Common myeloid progenitor, CD34-positive (primary cell): ENCODE measurements at regions not wholly inside any gene's neighbourhood (a gene's known extent, or its start where the extent isn't known, plus 50 kb on each side); places are given as distances from the start of the nearest gene placed in this dataset.
"Not testable (repeated sequence)": the region's sequence is repeated elsewhere in the genome, so short reads cannot be mapped to it uniquely, and the experiment has no call there.

Experiments used
- CTCF ChIA-PET: fragments of 350-600 bp; sonication (Branson Sonifier 250); formaldehyde crosslinking; loops from one replicate; lab custom pipeline; 2021; ENCODE audit warnings: antibody characterized with exemption; lab: Charles Lee
- POLR2A ChIA-PET: fragments of 350-600 bp; sonication (Branson Sonifier 250); formaldehyde crosslinking; loops from one replicate; lab custom pipeline; 2021; ENCODE audit warnings: antibody characterized with exemption; lab: Charles Lee
- DNase-seq, 3 donors: peaks; one replicate each; pipeline versions ENCODE4 v3.0.0 to v3.0.0-alpha.2; 2013
- H3K27ac ChIP-seq, 2 experiments: 1 replicate in 1 of 2; 2 replicates in 1 of 2; pipeline ENCODE4 v1.7.0; 2013; ENCODE audit warnings: inconsistent platforms in 2 of 2, low read length in 2 of 2, mild to moderate bottlenecking in 2 of 2, low read depth in 1 of 2, moderate library complexity in 1 of 2; ENCODE audit not compliant: severe bottlenecking in 2 of 2, insufficient read depth in 1 of 2, poor library complexity in 1 of 2
- H3K27me3 ChIP-seq, 5 experiments: replicated peaks in 2 of 5; 1 replicate in 3 of 5; 2 replicates in 2 of 5; pipeline versions ENCODE4 v1.6.1 to v1.7.0; 2013; ENCODE audit warnings: low read length in 4 of 5, mild to moderate bottlenecking in 2 of 5, moderate library complexity in 2 of 5, inconsistent platforms in 1 of 5; ENCODE audit not compliant: insufficient read depth in 5 of 5, control insufficient read depth in 4 of 5
- H3K36me3 ChIP-seq, 4 experiments: 1 replicate in 2 of 4; 2 replicates in 2 of 4; pipeline versions ENCODE4 v1.6.1 to v1.7.0; 2013; ENCODE audit warnings: low read length in 3 of 4, control low read depth in 1 of 4, mild to moderate bottlenecking in 1 of 4; ENCODE audit not compliant: control insufficient read depth in 4 of 4, insufficient read depth in 4 of 4
- H3K4me1 ChIP-seq, 4 experiments: 1 replicate in 3 of 4; 2 replicates in 1 of 4; pipeline versions ENCODE4 v1.6.1 to v1.7.1; 2013; ENCODE audit warnings: low read length in 3 of 4, mild to moderate bottlenecking in 3 of 4, control low read depth in 1 of 4, inconsistent platforms in 1 of 4, moderate library complexity in 1 of 4; ENCODE audit not compliant: control insufficient read depth in 4 of 4, insufficient read depth in 4 of 4; ENCODE audit errors: control extremely low read depth in 1 of 4
- H3K4me3 ChIP-seq, 7 experiments: 1 replicate in 4 of 7; 2 replicates in 3 of 7; pipeline versions ENCODE4 v1.5.1 to v1.7.0; 2013; ENCODE audit warnings: mild to moderate bottlenecking in 7 of 7, low read length in 6 of 7, moderate library complexity in 6 of 7, inconsistent platforms in 2 of 7, low read depth in 2 of 7, control low read depth in 1 of 7; ENCODE audit not compliant: insufficient read depth in 4 of 7, control insufficient read depth in 1 of 7; ENCODE audit errors: extremely low read depth in 1 of 7
- H3K9me3 ChIP-seq, 5 experiments: 1 replicate in 4 of 5; 2 replicates in 1 of 5; pipeline versions ENCODE4 v1.6.1 to v1.7.1; 2013; ENCODE audit warnings: low read length in 4 of 5, mild to moderate bottlenecking in 2 of 5, inconsistent platforms in 1 of 5, low read depth in 1 of 5, moderate library complexity in 1 of 5; ENCODE audit not compliant: control insufficient read depth in 4 of 5, insufficient read depth in 2 of 5; ENCODE audit errors: control extremely low read depth in 1 of 5
- WGBS: methylation state at CpG from one replicate; pipeline ENCODE4 v1.1.5; 2013; ENCODE audit not compliant: insufficient coverage; 5-methylcytosine and 5-hydroxymethylcytosine counted together

DNA sequence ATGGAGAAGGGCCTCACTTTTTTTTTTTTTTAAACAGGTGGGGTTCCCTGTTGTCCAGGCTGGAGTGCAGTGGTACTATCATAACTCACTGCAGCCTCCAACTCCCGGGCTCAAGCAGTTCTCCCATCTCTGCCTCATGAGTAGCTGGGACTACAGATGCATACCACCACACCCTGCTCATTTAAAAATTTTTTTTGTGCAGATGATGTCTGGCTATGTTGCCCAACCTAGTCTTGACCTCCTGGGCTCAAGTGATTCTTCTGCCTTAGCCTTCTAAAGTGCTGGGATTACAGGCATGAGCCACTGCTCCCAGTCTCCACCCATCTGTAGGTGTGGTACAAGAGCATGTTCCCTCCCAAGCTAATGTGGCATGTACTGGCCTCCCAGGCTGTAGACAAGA is 380.6 kb upstream of the AMELY start:
- DNase-seq, result no peak
- no peak overlapping the region for H3K4me3 ChIP-seq
- H3K9me3 ChIP-seq, result no peaks in the 10 kb centered on the region
- no CpG with 5 or more reads among the region's 1 CpG for WGBS
- peaks cover 0 to 2% (median 0%) of the 10 kb centered on the region in 4 experiments for H3K36me3 ChIP-seq
- H3K27me3 ChIP-seq, result no peaks in the 10 kb centered on the region
- H3K4me1 ChIP-seq, result peaks cover 0 to 22% (median 0%) of the 10 kb centered on the region in 4 experiments
- POLR2A ChIA-PET, result no interaction called here
- CTCF ChIA-PET, result no interaction called here
- no peak overlapping the region for H3K27ac ChIP-seq

DNA sequence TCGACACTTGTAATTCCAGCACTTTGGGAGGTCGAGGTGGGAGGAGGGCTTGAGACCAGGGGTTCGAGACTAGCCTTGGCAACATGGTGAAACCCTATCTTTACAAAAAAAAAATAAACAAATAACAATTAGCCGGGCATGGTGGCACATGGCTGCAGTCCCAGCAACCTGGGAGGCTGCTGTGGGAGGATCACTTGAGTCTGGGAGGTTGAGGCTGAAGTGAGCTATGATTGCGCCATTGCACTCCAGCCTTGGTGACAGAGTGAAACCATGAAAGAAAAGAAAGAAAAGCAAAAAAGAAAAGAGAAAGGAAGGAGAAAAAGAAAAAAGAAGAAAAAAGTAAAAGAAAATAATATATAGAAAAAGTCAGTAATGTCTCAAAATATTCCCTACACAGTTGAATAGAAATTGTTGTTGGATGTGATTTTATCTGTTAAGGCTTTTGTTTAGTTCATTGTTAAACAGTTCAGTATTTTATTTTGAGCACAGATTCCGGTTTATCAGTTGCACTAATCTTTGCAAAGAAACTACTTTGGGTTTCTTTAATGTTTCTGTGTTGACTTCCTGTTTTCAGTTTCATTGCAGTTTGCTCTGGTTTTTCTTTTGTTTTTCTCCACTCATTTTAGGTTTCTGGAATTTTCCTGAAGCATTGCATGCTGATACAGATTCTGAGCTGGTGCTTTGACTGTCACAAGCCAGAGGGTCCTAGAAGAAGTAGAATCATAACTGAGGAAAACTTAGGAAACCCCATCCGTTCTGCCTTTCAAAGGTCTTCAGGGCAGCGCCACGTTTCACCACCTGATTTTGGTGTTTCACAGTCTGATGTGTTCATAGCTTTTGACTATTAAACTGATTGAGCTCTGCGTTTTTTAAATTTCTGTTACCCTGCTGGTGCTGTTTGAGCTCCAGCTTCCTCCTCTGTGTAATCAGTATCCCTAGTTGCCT is 378.6 kb upstream of the AMELY start:
- POLR2A ChIA-PET, result no interaction called here
- WGBS, result no CpG with 5 or more reads among the region's 10 CpGs
- Histone ChIP-seq H3K36me3 (peaks cover 0 to 12% (median under 1%) of the 10 kb centered on the region in 4 experiments), H3K27ac (no peak overlapping the region), H3K4me1 (peaks cover 0 to 22% (median 0%) of the 10 kb centered on the region in 4 experiments), H3K9me3 (no peaks in the 10 kb centered on the region), H3K4me3 (peak overlapping the region in 2 of 7 experiments; percentile 51 to 64), H3K27me3 (no peaks in the 10 kb centered on the region)
- CTCF ChIA-PET, result no interaction called here
- DNase-seq, result no peak

DNA sequence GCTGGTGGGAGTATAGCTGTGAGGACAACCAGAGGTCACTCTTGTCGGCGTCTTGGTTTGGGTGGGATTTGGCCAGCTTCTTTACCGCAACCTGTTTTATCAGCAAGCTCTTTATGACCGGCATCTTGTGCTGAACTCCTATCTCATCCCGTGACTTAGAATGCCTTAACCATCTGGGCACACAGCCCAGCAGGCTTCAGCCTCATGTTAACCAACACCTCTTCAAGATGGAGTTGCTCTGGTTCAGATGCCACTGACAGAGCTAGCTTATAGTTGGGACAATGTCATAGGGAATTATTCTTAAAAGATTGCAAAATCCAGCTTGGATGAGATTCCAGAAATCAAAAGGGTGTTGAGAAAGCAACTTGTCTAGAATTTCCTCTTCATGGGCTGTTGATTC is 377.1 kb upstream of the AMELY start:
- Histone ChIP-seq H3K4me1 (peaks cover 0 to 28% (median 0%) of the 10 kb centered on the region in 4 experiments), H3K9me3 (no peaks in the 10 kb centered on the region), H3K27me3 (no peaks in the 10 kb centered on the region), H3K36me3 (peaks cover 0 to 14% (median under 1%) of the 10 kb centered on the region in 4 experiments), H3K4me3 (no peak overlapping the region), H3K27ac (no peak overlapping the region)
- no CpG with 5 or more reads among the region's 5 CpGs for WGBS
- ChIA-PET POLR2A (no interaction called here), CTCF (no interaction called here)
- DNase-seq, result no peak

DNA sequence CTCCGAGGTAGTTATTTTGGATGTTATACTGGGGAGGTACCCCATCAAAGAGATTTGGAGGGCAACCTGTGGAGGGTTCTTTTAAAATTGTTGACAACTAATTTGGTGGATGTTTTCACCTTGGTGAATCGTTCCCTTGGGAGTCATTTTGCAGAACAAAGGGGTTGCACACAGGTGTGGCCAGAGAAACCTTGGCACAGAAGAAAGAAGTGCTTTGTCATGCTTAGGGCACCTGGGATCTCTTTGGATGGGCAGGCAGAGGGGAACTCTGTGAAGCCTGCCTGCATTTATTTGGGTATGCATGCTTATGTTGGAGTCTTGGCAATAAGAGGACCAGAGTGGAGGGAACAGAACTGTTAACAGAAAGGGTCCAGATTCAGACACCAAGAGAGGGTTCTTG is 376.4 kb upstream of the AMELY start:
- Histone ChIP-seq H3K36me3 (peaks cover 0 to 14% (median under 1%) of the 10 kb centered on the region in 4 experiments), H3K4me1 (peaks cover 0 to 34% (median 0%) of the 10 kb centered on the region in 4 experiments)
- H3K27ac ChIP-seq, H3K4me3 ChIP-seq, DNase-seq, H3K9me3 ChIP-seq, H3K27me3 ChIP-seq, CTCF ChIA-PET, POLR2A ChIA-PET: not testable (repeated sequence)
- WGBS, result no CpG with 5 or more reads among the region's 2 CpGs

DNA sequence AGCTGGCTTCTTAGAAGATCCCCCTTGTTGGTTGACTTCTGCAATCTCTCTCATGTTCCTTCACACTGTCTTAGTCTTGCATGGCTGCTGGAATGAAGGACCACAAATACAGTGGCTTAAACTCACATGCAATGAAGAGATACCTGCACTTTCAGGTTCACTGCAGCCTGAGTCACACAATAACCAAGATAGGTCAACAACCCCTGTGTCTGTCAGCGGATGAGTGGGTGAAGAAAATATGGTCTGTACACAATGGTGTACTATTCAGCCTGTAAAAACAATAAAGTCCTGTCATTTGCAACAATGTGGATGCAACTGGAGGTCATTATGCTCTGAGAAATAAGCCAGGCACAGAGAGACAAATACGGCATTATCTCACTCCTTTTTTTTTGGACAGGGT is 373.8 kb upstream of the AMELY start:
- no CpG with 5 or more reads among the region's 2 CpGs for WGBS
- Histone ChIP-seq H3K27me3 (no peaks in the 10 kb centered on the region), H3K36me3 (peaks cover 0 to 11% (median under 1%) of the 10 kb centered on the region in 4 experiments), H3K4me1 (peaks cover 0 to 39% (median 0%) of the 10 kb centered on the region in 4 experiments), H3K9me3 (no peaks in the 10 kb centered on the region), H3K4me3 (no peak overlapping the region), H3K27ac (no peak overlapping the region)
- ChIA-PET POLR2A (no interaction called here), CTCF (no interaction called here)
- DNase-seq, result no peak

DNA sequence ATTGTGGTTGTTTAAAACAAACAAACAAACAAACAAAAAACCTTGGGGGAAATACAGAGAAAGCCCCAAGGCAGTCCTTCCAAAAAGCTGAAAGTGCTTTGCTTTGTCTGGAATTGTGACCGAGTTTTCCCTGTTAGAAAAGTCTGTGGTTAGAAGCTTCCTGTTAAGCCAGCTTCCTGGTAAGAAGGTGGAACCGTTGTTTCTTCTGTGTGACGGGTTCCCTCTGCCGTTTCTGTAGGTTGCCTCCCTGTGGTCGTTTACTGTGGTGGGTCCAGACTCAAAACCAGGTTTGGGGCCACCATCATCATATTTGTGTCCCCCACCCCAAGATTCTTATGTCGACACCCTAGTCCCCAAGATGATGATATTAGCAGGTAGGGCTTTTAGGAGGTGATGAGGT is 371.4 kb upstream of the AMELY start:
- ChIA-PET CTCF (interaction anchor here (0.7 kb wide), 1 partner anchor 10 kb away, joined by 3 read pairs; no protein-coding TSS in a partner anchor), POLR2A (no interaction called here)
- Histone ChIP-seq H3K4me1 (peaks cover 0 to 39% (median 0%) of the 10 kb centered on the region in 4 experiments), H3K9me3 (no peaks in the 10 kb centered on the region), H3K36me3 (peaks cover 0 to 11% (median under 1%) of the 10 kb centered on the region in 4 experiments), H3K27ac (no peak overlapping the region), H3K27me3 (no peaks in the 10 kb centered on the region), H3K4me3 (peak overlapping the region in 1 of 7 experiments; percentile 28)
- WGBS, result no CpG with 5 or more reads among the region's 6 CpGs
- no peak for DNase-seq

DNA sequence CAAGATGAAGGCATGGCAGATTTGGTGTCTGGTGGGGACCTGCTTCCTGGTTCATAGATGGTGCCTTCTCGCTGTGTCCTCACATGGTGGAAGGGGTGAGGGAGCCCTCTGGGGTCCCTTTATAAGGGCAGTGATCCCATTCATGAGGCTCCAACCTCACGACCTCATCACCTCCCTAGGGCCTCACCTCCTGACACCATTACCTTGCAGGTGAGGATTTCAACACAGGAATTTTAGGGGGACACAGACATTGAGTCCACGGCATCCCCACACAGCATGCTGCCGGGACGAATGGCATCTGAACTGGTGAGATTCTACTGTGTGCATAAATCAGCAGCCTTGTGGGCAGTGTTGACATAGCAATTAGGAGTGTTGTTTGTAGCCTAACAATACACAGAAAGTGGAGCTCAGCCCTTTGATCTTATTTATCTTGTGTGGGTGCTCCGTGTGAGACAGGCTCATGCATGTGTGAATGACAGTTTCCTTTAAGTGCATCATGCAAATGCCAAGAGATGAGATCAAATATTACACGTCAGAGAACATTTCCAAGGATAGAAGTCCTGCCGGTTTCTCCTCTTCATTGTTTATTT is 368.7 kb upstream of the AMELY start:
- CTCF ChIA-PET, H3K27me3 ChIP-seq, H3K4me3 ChIP-seq, H3K36me3 ChIP-seq, H3K9me3 ChIP-seq, POLR2A ChIA-PET, H3K27ac ChIP-seq, DNase-seq: not testable (repeated sequence)
- no CpG with 5 or more reads among the region's 8 CpGs for WGBS
- H3K4me1 ChIP-seq, result peaks cover 0 to 50% (median 0%) of the 10 kb centered on the region in 4 experiments
